ENCODE measurements at regions not wholly inside any gene's neighbourhood (a gene's known extent, or its start where the extent isn't known, plus 50 kb on each side); places are given as distances from the start of the nearest gene placed in this dataset.

- TF ChIP-seq, protein P1, sequence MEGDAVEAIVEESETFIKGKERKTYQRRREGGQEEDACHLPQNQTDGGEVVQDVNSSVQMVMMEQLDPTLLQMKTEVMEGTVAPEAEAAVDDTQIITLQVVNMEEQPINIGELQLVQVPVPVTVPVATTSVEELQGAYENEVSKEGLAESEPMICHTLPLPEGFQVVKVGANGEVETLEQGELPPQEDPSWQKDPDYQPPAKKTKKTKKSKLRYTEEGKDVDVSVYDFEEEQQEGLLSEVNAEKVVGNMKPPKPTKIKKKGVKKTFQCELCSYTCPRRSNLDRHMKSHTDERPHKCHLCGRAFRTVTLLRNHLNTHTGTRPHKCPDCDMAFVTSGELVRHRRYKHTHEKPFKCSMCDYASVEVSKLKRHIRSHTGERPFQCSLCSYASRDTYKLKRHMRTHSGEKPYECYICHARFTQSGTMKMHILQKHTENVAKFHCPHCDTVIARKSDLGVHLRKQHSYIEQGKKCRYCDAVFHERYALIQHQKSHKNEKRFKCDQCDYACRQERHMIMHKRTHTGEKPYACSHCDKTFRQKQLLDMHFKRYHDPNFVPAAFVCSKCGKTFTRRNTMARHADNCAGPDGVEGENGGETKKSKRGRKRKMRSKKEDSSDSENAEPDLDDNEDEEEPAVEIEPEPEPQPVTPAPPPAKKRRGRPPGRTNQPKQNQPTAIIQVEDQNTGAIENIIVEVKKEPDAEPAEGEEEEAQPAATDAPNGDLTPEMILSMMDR (optimal IDR thresholded peaks at IDR 0.05 in 1 of 3, IDR thresholded peaks at IDR 0.05 in 1 of 3, conservative IDR thresholded peaks at IDR 0.05 in 1 of 3; ENCODE audit: extremely low read depth in 1 of 3, insufficient read depth in 2 of 3, low read length in 3 of 3), result no peak
- no peak for TF ChIP-seq EZH2 (IDR thresholded peaks at IDR 0.05; ENCODE audit: low read length)
These were observed 341.5 kb upstream of the DNAJC19 start for GRCh38 chr3:181330821-181331563.
